Hepatocyte (in vitro differentiated cells): ENCODE measurements at regions not wholly inside any gene's neighbourhood (a gene's known extent, or its start where the extent isn't known, plus 50 kb on each side); places are given as distances from the start of the nearest gene placed in this dataset.

Experiments
- DNase-seq: peaks from one replicate; pipeline ENCODE4 v3.0.0-alpha.2; 2016; ENCODE audit warnings: low spot score
- H2AFZ ChIP-seq: fragments of 200-600 bp; sonication (generic); 2 replicates; pipeline ENCODE4 v1.6.0; 2016; ENCODE audit warnings: antibody characterized with exemption, mild to moderate bottlenecking
- H3K27ac ChIP-seq: fragments of 200-600 bp; sonication (generic); 2 replicates; pipeline ENCODE4 v1.5.1; 2016; ENCODE audit warnings: mild to moderate bottlenecking
- H3K27me3 ChIP-seq: fragments of 200-600 bp; sonication (generic); 2 replicates; pipeline ENCODE4 v1.6.1; 2016
- H3K36me3 ChIP-seq: fragments of 200-600 bp; sonication (generic); replicated peaks from 2 replicates; pipeline ENCODE4 v1.5.1; 2016; ENCODE audit warnings: low read depth; ENCODE audit not compliant: insufficient read depth
- H3K4me1 ChIP-seq: fragments of 200-600 bp; sonication (generic); 2 replicates; pipeline ENCODE4 v1.5.1; 2016; ENCODE audit warnings: mild to moderate bottlenecking, moderate library complexity; ENCODE audit not compliant: insufficient read depth
- H3K4me2 ChIP-seq: fragments of 200-600 bp; sonication (generic); 2 replicates; pipeline ENCODE4 v1.6.0; 2016
- H3K4me3 ChIP-seq: fragments of 200-600 bp; sonication (generic); 2 replicates; pipeline ENCODE4 v1.5.1; 2016; ENCODE audit warnings: mild to moderate bottlenecking
- H3K79me2 ChIP-seq: fragments of 200-600 bp; sonication (generic); 2 replicates; pipeline ENCODE4 v1.6.0; 2017; ENCODE audit warnings: mild to moderate bottlenecking
- H3K9me2 ChIP-seq: fragments of 200-600 bp; sonication (generic); replicated peaks from 2 replicates; pipeline ENCODE4 v1.6.0; 2017; ENCODE audit warnings: mild to moderate bottlenecking; ENCODE audit not compliant: insufficient read depth
- H3K9me3 ChIP-seq: fragments of 200-600 bp; sonication (generic); 2 replicates; pipeline ENCODE4 v1.5.1; 2016; ENCODE audit warnings: low read depth, mild to moderate bottlenecking
- H4K20me1 ChIP-seq: fragments of 200-600 bp; sonication (generic); 2 replicates; pipeline ENCODE4 v1.6.0; 2016; ENCODE audit warnings: mild to moderate bottlenecking; ENCODE audit not compliant: insufficient read depth, poor library complexity, severe bottlenecking
- CTCF ChIP-seq: fragments of 200-600 bp; sonication (generic); IDR thresholded peaks from 2 replicates; pipeline ENCODE4 v1.5.1; 2016; ENCODE audit warnings: antibody characterized with exemption, mild to moderate bottlenecking; ENCODE audit not compliant: poor library complexity
- EZH2 ChIP-seq: fragments of 200-600 bp; sonication (generic); IDR thresholded peaks from 2 replicates; pipeline ENCODE4 v1.6.1; 2016; ENCODE audit warnings: antibody characterized with exemption, mild to moderate bottlenecking, borderline replicate concordance
- EZH2phosphoT487 ChIP-seq: fragments of 200-600 bp; sonication (generic); IDR thresholded peaks from one replicate; pipeline ENCODE4 v1.6.1; 2018; ENCODE audit warnings: antibody characterized with exemption, mild to moderate bottlenecking, low read depth, moderate library complexity; ENCODE audit not compliant: unreplicated experiment, severe bottlenecking
- WGBS: methylation state at CpG from one replicate; pipeline ENCODE4 v1.1.6; 2016; ENCODE audit warnings: low lambda C conversion rate; ENCODE audit errors: missing lambda C conversion rate; 5-methylcytosine and 5-hydroxymethylcytosine counted together

- no peak overlapping the region for H3K27ac ChIP-seq
- H3K4me3 ChIP-seq, result no peak overlapping the region
- no peaks in the 10 kb centered on the region for H3K79me2 ChIP-seq
- no peaks in the 10 kb centered on the region for H3K9me3 ChIP-seq
- H2AFZ ChIP-seq, result no peak overlapping the region
- no peaks in the 10 kb centered on the region for H4K20me1 ChIP-seq
- H3K4me1 ChIP-seq, result peaks cover 19% of the 10 kb centered on the region
- H3K36me3 ChIP-seq, result no peaks in the 10 kb centered on the region
- H3K27me3 ChIP-seq, result peaks cover 49% of the 10 kb centered on the region
- WGBS, result 24% methylated on average over 4 of the region's 4 CpGs
- H3K9me2 ChIP-seq, result no peaks in the 10 kb centered on the region
- TF ChIP-seq CTCF, result no peak
- no peak for TF ChIP-seq EZH2phosphoT487
- H3K4me2 ChIP-seq, result peak overlapping the region; percentile 96
- no peak for DNase-seq
Observed at GRCh38 chr1:214186103-214186824, 94.7 kb upstream of the SMYD2 start.

- Histone ChIP-seq H3K27ac (no peak overlapping the region), H2AFZ (peak overlapping the region; percentile 69), H3K4me1 (peaks cover 19% of the 10 kb centered on the region), H3K9me2 (no peaks in the 10 kb centered on the region), H3K36me3 (no peaks in the 10 kb centered on the region), H3K79me2 (no peaks in the 10 kb centered on the region), H3K9me3 (no peaks in the 10 kb centered on the region), H3K4me3 (peak overlapping the region; percentile 44), H3K4me2 (peak overlapping the region; percentile 96), H4K20me1 (no peaks in the 10 kb centered on the region), H3K27me3 (peaks cover 49% of the 10 kb centered on the region)
- WGBS, result 7% methylated on average over 51 of the region's 51 CpGs
- TF ChIP-seq CTCF, result no peak
- TF ChIP-seq EZH2, result peak; percentile 63
- no peak for TF ChIP-seq EZH2phosphoT487
- no peak for DNase-seq
Observed at GRCh38 chr1:214187121-214187900, 93.6 kb upstream of the SMYD2 start.

- Histone ChIP-seq H3K36me3 (no peaks in the 10 kb centered on the region), H3K4me2 (peak overlapping the region; percentile 96), H4K20me1 (no peaks in the 10 kb centered on the region), H3K9me3 (no peaks in the 10 kb centered on the region), H2AFZ (no peak overlapping the region), H3K27me3 (peaks cover 51% of the 10 kb centered on the region), H3K9me2 (no peaks in the 10 kb centered on the region), H3K4me3 (no peak overlapping the region), H3K27ac (no peak overlapping the region), H3K4me1 (peaks cover 19% of the 10 kb centered on the region), H3K79me2 (no peaks in the 10 kb centered on the region)
- 39% methylated on average over 7 of the region's 7 CpGs for WGBS
- DNase-seq, result no peak
- TF ChIP-seq CTCF (no peak), EZH2 (no peak), EZH2phosphoT487 (no peak)
Observed at GRCh38 chr1:214187933-214188332, 93.0 kb upstream of the SMYD2 start.
